Kidney epithelial cell (primary cell): ENCODE measurements at regions not wholly inside any gene's neighbourhood (a gene's known extent, or its start where the extent isn't known, plus 50 kb on each side); places are given as distances from the start of the nearest gene placed in this dataset.

ENCODE experiments used
- DNase-seq: peaks from one replicate; pipeline ENCODE4 v3.0.0-alpha.2; 2010; ENCODE audit warnings: low read depth
- H3K27me3 ChIP-seq: 2 replicates; pipeline ENCODE4 v1.6.0; 2011; ENCODE audit warnings: low read length; ENCODE audit not compliant: control insufficient read depth, insufficient read depth
- H3K36me3 ChIP-seq: 2 replicates; pipeline ENCODE4 v1.5.1; 2011; ENCODE audit warnings: low read length; ENCODE audit not compliant: control insufficient read depth, insufficient read depth
- H3K4me3 ChIP-seq: 2 replicates; pipeline ENCODE4 v1.5.1; 2011; ENCODE audit warnings: low read depth, mild to moderate bottlenecking, control low read depth, low read length
- CTCF ChIP-seq: IDR thresholded peaks from 2 replicates; pipeline ENCODE4 v1.5.1; 2011; ENCODE audit warnings: mild to moderate bottlenecking, moderate library complexity, low read length, control low read depth, inconsistent platforms; ENCODE audit not compliant: insufficient read depth, poor library complexity, severe bottlenecking

- DNase-seq, result peak; percentile 28
- Histone ChIP-seq H3K27me3 (no peaks in the 10 kb centered on the region), H3K36me3 (no peaks in the 10 kb centered on the region), H3K4me3 (peak overlapping the region; percentile 66)
- no peak for TF ChIP-seq CTCF
These were observed 80.3 kb upstream of the CCDC28A start for GRCh38 chr6:138692978-138693909.

GRCh38 chr6:138695193-138695592 is 78.4 kb upstream of the CCDC28A start:
- DNase-seq, result no peak

GRCh38 chr6:138714493-138714892 is 59.1 kb upstream of the CCDC28A start:
- TF ChIP-seq CTCF, result no peak
- no peak overlapping the region for H3K4me3 ChIP-seq
- H3K36me3 ChIP-seq, result no peaks in the 10 kb centered on the region
- no peaks in the 10 kb centered on the region for H3K27me3 ChIP-seq
- no peak for DNase-seq

More at GRCh38 chr6:138695193-138695592, 78.4 kb upstream of the CCDC28A start:
- Histone ChIP-seq H3K4me3 (no peak overlapping the region), H3K27me3 (no peaks in the 10 kb centered on the region), H3K36me3 (no peaks in the 10 kb centered on the region)
- TF ChIP-seq CTCF, result no peak

GRCh38 chr6:138716013-138716412 is 57.6 kb upstream of the CCDC28A start:
- no peak for TF ChIP-seq CTCF
- DNase-seq, result no peak
- H3K4me3 ChIP-seq, result no peak overlapping the region
- no peaks in the 10 kb centered on the region for H3K27me3 ChIP-seq
- no peaks in the 10 kb centered on the region for H3K36me3 ChIP-seq

- TF ChIP-seq CTCF, result no peak
- H3K36me3 ChIP-seq, result no peaks in the 10 kb centered on the region
- no peak for DNase-seq
- no peaks in the 10 kb centered on the region for H3K27me3 ChIP-seq
- no peak overlapping the region for H3K4me3 ChIP-seq
These were observed 56.5 kb upstream of the CCDC28A start for GRCh38 chr6:138716971-138717665.
